ENCODE measurements at regions not wholly inside any gene's neighbourhood (a gene's known extent, or its start where the extent isn't known, plus 50 kb on each side); places are given as distances from the start of the nearest gene placed in this dataset.

DNA sequence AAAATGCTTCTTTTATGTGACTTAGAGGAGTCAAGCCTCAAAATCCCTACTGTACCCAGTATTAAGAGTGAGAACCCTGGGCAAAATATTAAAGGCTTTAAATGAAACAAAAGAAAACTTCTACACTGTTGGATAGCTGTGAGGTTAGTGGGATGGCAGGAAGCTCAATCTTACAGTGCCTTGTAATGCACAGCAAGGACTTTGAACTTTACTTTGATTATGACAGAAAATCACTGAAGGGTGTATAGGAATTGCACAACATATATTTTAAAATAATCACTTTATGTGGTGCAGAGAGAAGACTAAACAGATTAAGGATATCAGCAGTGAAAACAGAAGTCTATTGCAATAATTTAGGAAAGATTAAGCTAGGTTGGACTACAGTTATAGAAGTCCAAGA, 1333.4 kb downstream of the ADGRL3 start:
- DNase-seq (no peak), ATAC-seq (ENCODE audit: low read depth) (no peak)
- Histone ChIP-seq H3K9ac (ENCODE audit: low read depth, low read length) (no peak overlapping the region), H4K20me1 (ENCODE audit: insufficient read depth, low read length) (no peaks in the 10 kb centered on the region), H3K27ac (ENCODE audit: insufficient read depth, low read length) (no peak overlapping the region), H4K8ac (ENCODE audit: low read depth in 2 of 2, low read length in 2 of 2) (no peak overlapping the region), H4K5ac (ENCODE audit: low read depth, low read length) (no peak overlapping the region), H3K56ac (ENCODE audit: extremely low read depth, insufficient read depth, low read length) (no peak overlapping the region), H3K79me1 (ENCODE audit: low read depth in 1 of 2, low read length in 2 of 2) (no peaks in the 10 kb centered on the region), H3K4ac (ENCODE audit: low read depth, low read length) (no peak overlapping the region), H3K9me1 (ENCODE audit: insufficient read depth, low read length) (no peaks in the 10 kb centered on the region), H3K4me1 (ENCODE audit: control insufficient read depth, insufficient read depth, low read length) (no peaks in the 10 kb centered on the region), H3K27me3 (ENCODE audit: control insufficient read depth, insufficient read depth, low read length) (no peaks in the 10 kb centered on the region), H2BK5ac (ENCODE audit: low read depth, low read length, poor library complexity, severe bottlenecking) (no peak overlapping the region), H2AK5ac (ENCODE audit: low read depth, low read length) (no peak overlapping the region), H2BK120ac (ENCODE audit: low read depth, low read length) (no peak overlapping the region), H2BK20ac (ENCODE audit: low read depth, low read length) (no peak overlapping the region), H3K4me2 (ENCODE audit: low read depth, low read length) (no peak overlapping the region), H3K36me3 (ENCODE audit: control insufficient read depth, insufficient read depth, low read length) (no peaks in the 10 kb centered on the region), H4K91ac (ENCODE audit: insufficient read depth, low read depth, low read length) (no peak overlapping the region), H2AFZ (replicated peaks; ENCODE audit: low read length, poor library complexity) (no peak overlapping the region), H3K18ac (ENCODE audit: low read depth, low read length) (no peak overlapping the region), H3K14ac (replicated peaks; ENCODE audit: low read depth, low read length) (no peak overlapping the region), H2BK15ac (ENCODE audit: low read depth, low read length) (no peak overlapping the region), H2AK9ac (replicated peaks; ENCODE audit: low read depth, low read length, poor library complexity) (no peak overlapping the region), H3K9me3 (ENCODE audit: control insufficient read depth, insufficient read depth, low read length) (peaks cover 2% of the 10 kb centered on the region; the same call in 1 of the 2 replicates), H3K4me3 (ENCODE audit: insufficient read depth, low read depth, low read length) (no peak overlapping the region), H3K23ac (ENCODE audit: low read depth, low read length) (no peak overlapping the region)
- dilution Hi-C loops (cut with HindIII; ENCODE audit: low sequenced_read_pairs, unreplicated experiment): no loop called here
- in situ Hi-C loops (cut with MboI; ENCODE audit: low sequenced_read_pairs): no loop called here
- intact Hi-C loops (cut with micrococcal nuclease): no loop called here
- ChIA-PET CTCF (no interaction called here), POLR2A (ENCODE audit: unreplicated experiment) (no interaction called here)
- TF ChIP-seq SMC3 (IDR thresholded peaks at IDR 0.05; ENCODE audit: low read depth, low read length) (no peak), POLR2A (IDR thresholded peaks at IDR 0.05; ENCODE audit: low read depth, low read length) (no peak), RFX5 (IDR thresholded peaks at IDR 0.05; ENCODE audit: low read depth, low read length) (no peak), CHD1 (IDR thresholded peaks at IDR 0.05; ENCODE audit: low read depth, low read length) (no peak), BHLHE40 (IDR thresholded peaks at IDR 0.05; ENCODE audit: low read depth, low read length) (no peak), MAZ (IDR thresholded peaks at IDR 0.05; ENCODE audit: borderline replicate concordance, low read depth, low read length) (no peak), CEBPB (IDR thresholded peaks at IDR 0.05; ENCODE audit: low read depth, low read length) (no peak), MAFK (IDR thresholded peaks at IDR 0.05; ENCODE audit: low read depth, low read length) (no peak), MXI1 (IDR thresholded peaks at IDR 0.05; ENCODE audit: borderline replicate concordance, low read depth, low read length) (no peak), NFE2L2 (IDR thresholded peaks at IDR 0.05; ENCODE audit: low read depth, low read length) (no peak), RCOR1 (IDR thresholded peaks at IDR 0.05; ENCODE audit: insufficient replicate concordance, low read length) (no peak)
- TF ChIP-seq, protein P1, sequence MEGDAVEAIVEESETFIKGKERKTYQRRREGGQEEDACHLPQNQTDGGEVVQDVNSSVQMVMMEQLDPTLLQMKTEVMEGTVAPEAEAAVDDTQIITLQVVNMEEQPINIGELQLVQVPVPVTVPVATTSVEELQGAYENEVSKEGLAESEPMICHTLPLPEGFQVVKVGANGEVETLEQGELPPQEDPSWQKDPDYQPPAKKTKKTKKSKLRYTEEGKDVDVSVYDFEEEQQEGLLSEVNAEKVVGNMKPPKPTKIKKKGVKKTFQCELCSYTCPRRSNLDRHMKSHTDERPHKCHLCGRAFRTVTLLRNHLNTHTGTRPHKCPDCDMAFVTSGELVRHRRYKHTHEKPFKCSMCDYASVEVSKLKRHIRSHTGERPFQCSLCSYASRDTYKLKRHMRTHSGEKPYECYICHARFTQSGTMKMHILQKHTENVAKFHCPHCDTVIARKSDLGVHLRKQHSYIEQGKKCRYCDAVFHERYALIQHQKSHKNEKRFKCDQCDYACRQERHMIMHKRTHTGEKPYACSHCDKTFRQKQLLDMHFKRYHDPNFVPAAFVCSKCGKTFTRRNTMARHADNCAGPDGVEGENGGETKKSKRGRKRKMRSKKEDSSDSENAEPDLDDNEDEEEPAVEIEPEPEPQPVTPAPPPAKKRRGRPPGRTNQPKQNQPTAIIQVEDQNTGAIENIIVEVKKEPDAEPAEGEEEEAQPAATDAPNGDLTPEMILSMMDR (conservative IDR thresholded peaks at IDR 0.05; ENCODE audit: low read depth, low read length): no peak
- TF ChIP-seq, protein P2, sequence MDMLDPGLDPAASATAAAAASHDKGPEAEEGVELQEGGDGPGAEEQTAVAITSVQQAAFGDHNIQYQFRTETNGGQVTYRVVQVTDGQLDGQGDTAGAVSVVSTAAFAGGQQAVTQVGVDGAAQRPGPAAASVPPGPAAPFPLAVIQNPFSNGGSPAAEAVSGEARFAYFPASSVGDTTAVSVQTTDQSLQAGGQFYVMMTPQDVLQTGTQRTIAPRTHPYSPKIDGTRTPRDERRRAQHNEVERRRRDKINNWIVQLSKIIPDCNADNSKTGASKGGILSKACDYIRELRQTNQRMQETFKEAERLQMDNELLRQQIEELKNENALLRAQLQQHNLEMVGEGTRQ (IDR thresholded peaks at IDR 0.05; ENCODE audit: low read depth, low read length): no peak
- TF ChIP-seq, protein P3, sequence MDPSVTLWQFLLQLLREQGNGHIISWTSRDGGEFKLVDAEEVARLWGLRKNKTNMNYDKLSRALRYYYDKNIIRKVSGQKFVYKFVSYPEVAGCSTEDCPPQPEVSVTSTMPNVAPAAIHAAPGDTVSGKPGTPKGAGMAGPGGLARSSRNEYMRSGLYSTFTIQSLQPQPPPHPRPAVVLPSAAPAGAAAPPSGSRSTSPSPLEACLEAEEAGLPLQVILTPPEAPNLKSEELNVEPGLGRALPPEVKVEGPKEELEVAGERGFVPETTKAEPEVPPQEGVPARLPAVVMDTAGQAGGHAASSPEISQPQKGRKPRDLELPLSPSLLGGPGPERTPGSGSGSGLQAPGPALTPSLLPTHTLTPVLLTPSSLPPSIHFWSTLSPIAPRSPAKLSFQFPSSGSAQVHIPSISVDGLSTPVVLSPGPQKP (IDR thresholded peaks at IDR 0.05; ENCODE audit: borderline replicate concordance, low read depth, low read length): no peak
- BruUV-seq (replicated peaks): no TSS peak

Data from IMR-90 (cell line).